HCT116 (cell line): ENCODE measurements at regions not wholly inside any gene's neighbourhood (a gene's known extent, or its start where the extent isn't known, plus 50 kb on each side); places are given as distances from the start of the nearest gene placed in this dataset.

Experiments
- ATAC-seq: fragments of 200-7000 bp; cut with Tn5 transposase; 2 replicates; pipeline ENCODE4 v1.9.1; 2020; ENCODE audit warnings: mild to moderate bottlenecking, moderate library complexity
- BruUV-seq: library from RNA; stranded (reverse); fragments of 400-500 nt; replicated peaks from 2 replicates; lab custom pipeline; 2021; lab: Mats Ljungman, UMichigan
- CTCF ChIA-PET: fragments of 300-600 bp; sonication (Branson Sonifier 250); formaldehyde crosslinking; loops from one replicate; lab custom pipeline; 2021; ENCODE audit warnings: antibody characterized with exemption; lab: Charles Lee
- POLR2A ChIA-PET: fragments of 300-600, 350-600 bp; sonication (Branson Sonifier 250); formaldehyde crosslinking; loops from one replicate; lab custom pipeline; 2021; ENCODE audit warnings: antibody characterized with exemption; lab: Charles Lee
- RAD21 ChIA-PET, 2 experiments: fragments of 300-600 bp; sonication (Branson Sonifier 250); formaldehyde crosslinking; loops; one replicate each; lab custom pipeline; 2023; ENCODE audit warnings: low total read pairs in 2 of 2; ENCODE audit not compliant: uncharacterized antibody in 2 of 2, unreplicated experiment in 2 of 2, low non-redundant PET in 1 of 2; lab: Charles Lee
- DNase-seq: peaks from one replicate; pipeline ENCODE4 v3.0.0-alpha.2; 2010; ENCODE audit warnings: low read depth, low spot score
- H2AFZ ChIP-seq: fragments of 200-600 bp; shearing (Covaris generic), sonication (generic); 2 replicates; pipeline ENCODE4 v1.6.1; 2017; ENCODE audit warnings: low read depth, mixed run types, mixed read lengths, antibody characterized with exemption, low read length; ENCODE audit not compliant: poor library complexity, severe bottlenecking
- H3K27ac ChIP-seq: 2 replicates; pipeline ENCODE4 v1.5.1; 2012; ENCODE audit warnings: low read depth, low read length
- H3K27me3 ChIP-seq: fragments of 200-600 bp; sonication (generic); 2 replicates; pipeline ENCODE4 v1.6.1; 2016; ENCODE audit warnings: mixed run types, low read length, mixed read lengths; ENCODE audit not compliant: insufficient read depth
- H3K36me3 ChIP-seq, 2 experiments: fragments of 200-500 bp in 1 of 2; fragments of 200-600 bp in 1 of 2; sonication (Bioruptor generic) in 1 of 2; sonication (generic) in 1 of 2; 2 replicates each; pipeline versions ENCODE4 v1.5.1 to v1.6.1; 2014 to 2016; ENCODE audit warnings: low read length in 2 of 2, inconsistent platforms in 1 of 2, mixed read lengths in 1 of 2, mixed run types in 1 of 2; ENCODE audit not compliant: insufficient read depth in 2 of 2, control insufficient read depth in 1 of 2
- H3K4me1 ChIP-seq, 2 experiments: fragments of 200-600 bp in 1 of 2; sonication (generic) in 1 of 2; 2 replicates each; pipeline versions ENCODE4 v1.5.1 to v1.6.1; 2012 to 2017; ENCODE audit warnings: low read length in 2 of 2, inconsistent platforms in 1 of 2, mild to moderate bottlenecking in 1 of 2, mixed read lengths in 1 of 2, mixed run types in 1 of 2, moderate library complexity in 1 of 2; ENCODE audit not compliant: insufficient read depth in 2 of 2, control insufficient read depth in 1 of 2
- H3K4me2 ChIP-seq: fragments of 200-600 bp; sonication (generic); 2 replicates; pipeline ENCODE4 v1.6.1; 2017; ENCODE audit warnings: mixed run types, low read length, mixed read lengths
- H3K4me3 ChIP-seq, 2 experiments: fragments of 200-600 bp in 1 of 2; sonication (generic) in 1 of 2; replicated peaks in 1 of 2; 2 replicates each; pipeline ENCODE4 v1.5.1; 2011 to 2016; ENCODE audit warnings: low read length in 2 of 2, control low read depth in 1 of 2, low read depth in 1 of 2, mild to moderate bottlenecking in 1 of 2, mixed read lengths in 1 of 2, mixed run types in 1 of 2
- H3K79me2 ChIP-seq: fragments of 200-600 bp; sonication (generic); 2 replicates; pipeline ENCODE4 v1.6.1; 2017; ENCODE audit warnings: mild to moderate bottlenecking, mixed run types, low read length, moderate library complexity, mixed read lengths; ENCODE audit not compliant: insufficient read depth
- H3K9ac ChIP-seq: fragments of 200-600 bp; sonication (generic); 2 replicates; pipeline ENCODE4 v1.6.1; 2016; ENCODE audit warnings: low read length, mixed read lengths
- H3K9me2 ChIP-seq: fragments of 200-600 bp; sonication (generic), shearing (Covaris generic); 2 replicates; pipeline ENCODE4 v1.6.1; 2017; ENCODE audit warnings: mixed run types, mild to moderate bottlenecking, moderate library complexity; ENCODE audit not compliant: insufficient read depth
- H3K9me3 ChIP-seq, 2 experiments: fragments of 200-500 bp in 1 of 2; fragments of 200-600 bp in 1 of 2; sonication (Bioruptor generic) in 1 of 2; sonication (generic) in 1 of 2; 2 replicates each; pipeline ENCODE4 v1.6.1; 2014 to 2017; ENCODE audit warnings: low read length in 2 of 2, mixed read lengths in 2 of 2, inconsistent platforms in 1 of 2, low read depth in 1 of 2, mild to moderate bottlenecking in 1 of 2, mixed run types in 1 of 2, moderate library complexity in 1 of 2; ENCODE audit not compliant: control insufficient read depth in 1 of 2, insufficient read depth in 1 of 2
- H4K20me1 ChIP-seq: fragments of 200-600 bp; sonication (generic), shearing (Covaris generic); 2 replicates; pipeline ENCODE4 v1.6.1; 2017; ENCODE audit warnings: mixed run types, mild to moderate bottlenecking, moderate library complexity; ENCODE audit not compliant: insufficient read depth
- EGR1 ChIP-seq: IDR thresholded peaks from 2 replicates; pipeline ENCODE4 v1.6.1; 2012; ENCODE audit warnings: low read depth
- EZH2 ChIP-seq: fragments of 200-600 bp; sonication (generic); IDR thresholded peaks from 2 replicates; pipeline ENCODE4 v1.6.1; 2017; ENCODE audit warnings: antibody characterized with exemption, mixed run types
- JUND ChIP-seq: IDR thresholded peaks from 2 replicates; pipeline ENCODE4 v1.6.1; 2012
- POLR2AphosphoS5 ChIP-seq: IDR thresholded peaks from 2 replicates; pipeline ENCODE4 v1.6.1; 2011; ENCODE audit warnings: mild to moderate bottlenecking, low read depth, low read length, moderate library complexity
- SIN3A ChIP-seq: IDR thresholded peaks from 2 replicates; pipeline ENCODE4 v1.6.1; 2012; ENCODE audit warnings: low read depth
- SRF ChIP-seq: IDR thresholded peaks from 2 replicates; pipeline ENCODE4 v1.6.1; 2012; ENCODE audit warnings: low read depth
- TCF7L2 ChIP-seq: IDR thresholded peaks from 2 replicates; pipeline ENCODE4 v1.7.0; 2011; ENCODE audit warnings: borderline replicate concordance, inconsistent platforms; ENCODE audit not compliant: insufficient read depth, insufficient read length; ENCODE audit errors: extremely low read depth
- YY1 ChIP-seq: IDR thresholded peaks from 2 replicates; pipeline ENCODE4 v1.6.1; 2011; ENCODE audit warnings: low read length, low read depth, moderate library complexity, mild to moderate bottlenecking; ENCODE audit not compliant: insufficient replicate concordance; ENCODE audit errors: extremely low read depth
- ZFX ChIP-seq: fragments of 450-650 bp; IDR thresholded peaks from 2 replicates; pipeline ENCODE4 v1.6.1; 2017
- ZNF274 ChIP-seq: fragments of 200-500 bp; sonication (Bioruptor generic); IDR thresholded peaks from 2 replicates; pipeline ENCODE4 v1.6.1; 2014; ENCODE audit warnings: mild to moderate bottlenecking, low read depth, low read length, inconsistent platforms
- intact Hi-C: fragments of 100-400 bp; cut with micrococcal nuclease; formaldehyde crosslinking; loops from 2 replicates; pipeline ENCODE4 v1.10.0; 2022
- TF ChIP-seq, protein P1 (sequence below), 3 experiments: fragments of 200-600 bp in 1 of 3; sonication (generic) in 1 of 3; IDR thresholded peaks in 2 of 3; conservative IDR thresholded peaks in 1 of 3; 2 replicates each; pipeline ENCODE4 v1.5.1; 2012 to 2017; ENCODE audit warnings: low read depth in 2 of 3, low read length in 2 of 3, antibody characterized with exemption in 1 of 3, borderline replicate concordance in 1 of 3, control low read depth in 1 of 3, mild to moderate bottlenecking in 1 of 3, mixed read lengths in 1 of 3, mixed run types in 1 of 3, moderate library complexity in 1 of 3; ENCODE audit not compliant: insufficient read depth in 1 of 3

DNA sequence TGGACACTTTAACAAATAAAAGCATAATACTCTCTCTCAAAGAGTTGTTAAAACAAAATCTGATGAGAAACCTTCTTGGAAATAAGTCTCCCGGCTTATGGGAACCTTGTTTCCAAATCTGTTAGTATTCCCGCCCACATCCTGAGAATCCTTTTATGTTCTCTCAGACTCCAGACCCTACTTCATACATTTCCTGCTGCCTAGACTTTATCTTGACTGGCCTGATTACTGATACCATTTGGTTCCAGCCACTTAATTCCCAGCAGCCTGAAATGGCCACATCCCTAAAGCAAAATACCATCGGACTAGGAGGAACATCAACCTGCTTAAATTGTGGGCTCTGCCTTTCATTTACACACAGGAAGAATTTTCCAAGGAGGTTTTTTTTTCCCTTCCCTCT is 79.1 kb upstream of the CYP1B1 start (continued):
- TF ChIP-seq, protein P1, sequence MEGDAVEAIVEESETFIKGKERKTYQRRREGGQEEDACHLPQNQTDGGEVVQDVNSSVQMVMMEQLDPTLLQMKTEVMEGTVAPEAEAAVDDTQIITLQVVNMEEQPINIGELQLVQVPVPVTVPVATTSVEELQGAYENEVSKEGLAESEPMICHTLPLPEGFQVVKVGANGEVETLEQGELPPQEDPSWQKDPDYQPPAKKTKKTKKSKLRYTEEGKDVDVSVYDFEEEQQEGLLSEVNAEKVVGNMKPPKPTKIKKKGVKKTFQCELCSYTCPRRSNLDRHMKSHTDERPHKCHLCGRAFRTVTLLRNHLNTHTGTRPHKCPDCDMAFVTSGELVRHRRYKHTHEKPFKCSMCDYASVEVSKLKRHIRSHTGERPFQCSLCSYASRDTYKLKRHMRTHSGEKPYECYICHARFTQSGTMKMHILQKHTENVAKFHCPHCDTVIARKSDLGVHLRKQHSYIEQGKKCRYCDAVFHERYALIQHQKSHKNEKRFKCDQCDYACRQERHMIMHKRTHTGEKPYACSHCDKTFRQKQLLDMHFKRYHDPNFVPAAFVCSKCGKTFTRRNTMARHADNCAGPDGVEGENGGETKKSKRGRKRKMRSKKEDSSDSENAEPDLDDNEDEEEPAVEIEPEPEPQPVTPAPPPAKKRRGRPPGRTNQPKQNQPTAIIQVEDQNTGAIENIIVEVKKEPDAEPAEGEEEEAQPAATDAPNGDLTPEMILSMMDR (IDR thresholded peaks at IDR 0.05 in 2 of 3, conservative IDR thresholded peaks at IDR 0.05 in 1 of 3; ENCODE audit: borderline replicate concordance in 1 of 3, insufficient read depth in 1 of 3, low read depth in 2 of 3, low read length in 2 of 3), result no peak
- TF ChIP-seq YY1 (no peak), ZNF274 (no peak), EZH2 (no peak), JUND (no peak), SRF (no peak)

DNA sequence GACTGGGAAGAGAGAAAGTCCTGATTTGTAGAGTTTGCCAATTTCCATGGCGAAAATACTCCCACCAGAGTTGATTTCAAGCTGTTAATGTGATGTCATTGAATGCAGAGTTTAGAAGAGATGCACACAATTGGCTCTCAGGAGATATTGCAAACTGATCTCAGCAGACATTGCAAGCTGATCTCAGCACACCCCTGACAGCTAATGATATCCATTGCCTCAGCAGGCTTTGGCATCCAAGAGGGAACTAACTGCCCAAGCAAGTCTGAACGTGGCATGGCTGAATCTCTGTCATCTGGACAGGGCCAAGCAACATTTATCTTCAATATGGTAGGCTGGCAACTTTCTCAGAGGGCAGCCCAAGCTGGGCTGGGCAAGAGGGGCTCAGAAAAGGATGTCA is 78.4 kb upstream of the CYP1B1 start:
- Histone ChIP-seq H4K20me1 (no peaks in the 10 kb centered on the region), H3K9ac (no peak overlapping the region), H3K9me2 (peaks cover 3% of the 10 kb centered on the region; the same call in 1 of the 2 replicates), H3K4me3 (no peak overlapping the region), H3K27ac (no peak overlapping the region)
- no TSS peak for BruUV-seq
- TF ChIP-seq POLR2AphosphoS5 (no peak), EZH2 (no peak), ZNF274 (no peak), YY1 (no peak), TCF7L2 (no peak), EGR1 (no peak), JUND (no peak), SIN3A (no peak), ZFX (no peak)
- TF ChIP-seq, all 23 proteins: peak for 0
- no peak for ATAC-seq
- RAD21 ChIA-PET, result no interaction called here
- Histone ChIP-seq H3K27me3 (no peaks in the 10 kb centered on the region), H3K36me3 (no peaks in the 10 kb centered on the region), H3K79me2 (no peaks in the 10 kb centered on the region), H2AFZ (no peak overlapping the region), H3K4me2 (no peak overlapping the region), H3K4me1 (no peaks in the 10 kb centered on the region), H3K9me3 (no peaks in the 10 kb centered on the region)
- no peak for DNase-seq
- POLR2A ChIA-PET, result no interaction called here
- intact Hi-C loops, result no loop called here
- CTCF ChIA-PET, result no interaction called here
